B cell (primary cell): ENCODE measurements at regions not wholly inside any gene's neighbourhood (a gene's known extent, or its start where the extent isn't known, plus 50 kb on each side); places are given as distances from the start of the nearest gene placed in this dataset.

Experiments used
- ATAC-seq: fragments of 200-7000 bp; cut with Tn5 transposase; one replicate; pipeline ENCODE4 v1.10.0; 2021; ENCODE audit warnings: low read depth, mild to moderate bottlenecking, moderate number of reproducible peaks, moderate library complexity
- CTCF ChIA-PET: fragments of 350-600 bp; sonication (Branson Sonifier 250); formaldehyde crosslinking; loops from one replicate; lab custom pipeline; 2021; ENCODE audit warnings: antibody characterized with exemption, inconsistent platforms; lab: Charles Lee
- POLR2A ChIA-PET: fragments of 350-600 bp; sonication (Branson Sonifier 250); formaldehyde crosslinking; loops from one replicate; lab custom pipeline; 2021; ENCODE audit warnings: antibody characterized with exemption; lab: Charles Lee
- DNase-seq: peaks from one replicate; pipeline ENCODE4 v3.0.0; 2013
- H2AFZ ChIP-seq: 2 replicates; pipeline ENCODE4 v1.6.1; 2012; ENCODE audit warnings: mild to moderate bottlenecking, low read depth, low read length; ENCODE audit not compliant: insufficient read depth, poor library complexity, severe bottlenecking
- H3K27ac ChIP-seq, 2 donors: 1 replicate in 1 of 2; 2 replicates in 1 of 2; pipeline ENCODE4 v1.5.1; 2012 to 2013; ENCODE audit warnings: low read length in 2 of 2, mild to moderate bottlenecking in 2 of 2, moderate library complexity in 1 of 2
- H3K27me3 ChIP-seq, 4 experiments: fragments of 200-600 bp in 1 of 4; sonication (generic) in 1 of 4; replicated peaks in 1 of 4; 1 replicate in 2 of 4; 2 replicates in 2 of 4; pipeline versions ENCODE4 v1.6.1 to v1.7.0; 2013 to 2016; ENCODE audit warnings: low read length in 3 of 4, mild to moderate bottlenecking in 2 of 4, mixed read lengths in 1 of 4, moderate library complexity in 1 of 4; ENCODE audit not compliant: insufficient read depth in 4 of 4, control insufficient read depth in 3 of 4; ENCODE audit errors: control extremely low read depth in 1 of 4
- H3K36me3 ChIP-seq, 2 experiments: replicated peaks in 1 of 2; 1 replicate in 1 of 2; 2 replicates in 1 of 2; pipeline versions ENCODE4 v1.6.1 to v1.7.1; 2013; ENCODE audit warnings: low read length in 1 of 2; ENCODE audit not compliant: insufficient read depth in 2 of 2, control insufficient read depth in 1 of 2; ENCODE audit errors: control extremely low read depth in 1 of 2, extremely low read depth in 1 of 2
- H3K4me1 ChIP-seq, 2 donors: fragments of 200-600 bp in 1 of 2; sonication (generic) in 1 of 2; 1 replicate in 1 of 2; 2 replicates in 1 of 2; pipeline versions ENCODE4 v1.5.1 to v1.6.1; 2013 to 2017; ENCODE audit warnings: low read length in 2 of 2; ENCODE audit not compliant: control insufficient read depth in 2 of 2, insufficient read depth in 2 of 2
- H3K4me2 ChIP-seq: replicated peaks from 2 replicates; pipeline ENCODE3; 2012; ENCODE audit warnings: mild to moderate bottlenecking, low read depth, low read length; ENCODE audit not compliant: poor library complexity, severe bottlenecking
- H3K4me3 ChIP-seq, 5 experiments: fragments of 200-600 bp in 1 of 5; sonication (generic) in 1 of 5; 1 replicate in 3 of 5; 2 replicates in 2 of 5; pipeline versions ENCODE4 v1.5.1 to v1.7.0; 2011 to 2016; ENCODE audit warnings: low read length in 4 of 5, mild to moderate bottlenecking in 4 of 5, low read depth in 2 of 5, control low read depth in 1 of 5, moderate library complexity in 1 of 5; ENCODE audit not compliant: insufficient read depth in 1 of 5; ENCODE audit errors: control extremely low read depth in 1 of 5, extremely low read depth in 1 of 5
- H3K79me2 ChIP-seq: fragments of 200-600 bp; sonication (generic); one replicate; pipeline ENCODE4 v1.6.0; 2016; ENCODE audit warnings: low read length; ENCODE audit not compliant: control insufficient read depth, insufficient read depth
- H3K9ac ChIP-seq: fragments of 200-600 bp; sonication (generic); 2 replicates; pipeline ENCODE4 v1.6.1; 2017; ENCODE audit warnings: mild to moderate bottlenecking, low read length, moderate library complexity
- H3K9me3 ChIP-seq, 3 donors: one replicate each; pipeline versions ENCODE4 v1.6.1 to v1.7.1; 2013; ENCODE audit warnings: low read length in 2 of 3; ENCODE audit not compliant: control insufficient read depth in 2 of 3, insufficient read depth in 1 of 3; ENCODE audit errors: control extremely low read depth in 1 of 3
- H4K20me1 ChIP-seq: 2 replicates; pipeline ENCODE4 v1.6.0; 2012; ENCODE audit warnings: mild to moderate bottlenecking, low read length; ENCODE audit not compliant: insufficient read depth, control insufficient read depth, poor library complexity, severe bottlenecking
- H3K27ac Mint-ChIP-seq: one replicate; pipeline ENCODE4 v1.8.0; 2021; ENCODE audit warnings: mixed read lengths
- H3K27me3 Mint-ChIP-seq: one replicate; pipeline ENCODE4 v1.8.0; 2021; ENCODE audit warnings: mixed read lengths
- H3K4me1 Mint-ChIP-seq: one replicate; pipeline ENCODE4 v1.8.0; 2021; ENCODE audit warnings: mixed read lengths
- H3K4me3 Mint-ChIP-seq: one replicate; pipeline ENCODE4 v1.8.0; 2021; ENCODE audit warnings: mixed read lengths
- H3K9me3 Mint-ChIP-seq: one replicate; pipeline ENCODE4 v1.8.0; 2022; ENCODE audit warnings: mixed read lengths; ENCODE audit not compliant: insufficient read depth
- CTCF ChIP-seq: fragments of 200-600 bp; IDR thresholded peaks from one replicate; pipeline ENCODE4 v1.8.0; 2022; ENCODE audit warnings: antibody characterized with exemption, mild to moderate bottlenecking
- EZH2 ChIP-seq: IDR thresholded peaks from 2 replicates; pipeline ENCODE4 v1.6.1; 2012; ENCODE audit warnings: borderline replicate concordance, low read depth, mild to moderate bottlenecking, moderate library complexity, low read length; ENCODE audit not compliant: insufficient read depth, poor library complexity, severe bottlenecking
- WGBS: methylation state at CpG from one replicate; pipeline ENCODE4 v1.1.5; 2013; ENCODE audit warnings: missing lambda C conversion rate; ENCODE audit not compliant: insufficient coverage; 5-methylcytosine and 5-hydroxymethylcytosine counted together
- intact Hi-C: fragments of 100-400 bp; cut with micrococcal nuclease; formaldehyde crosslinking; loops from one replicate; pipeline ENCODE4 v1.10.0; 2022

- Histone ChIP-seq H3K79me2 (no peaks in the 10 kb centered on the region), H3K36me3 (no peaks in the 10 kb centered on the region), H4K20me1 (no peaks in the 10 kb centered on the region), H2AFZ (no peak overlapping the region), H3K4me1 (no peaks in the 10 kb centered on the region), H3K9ac (no peak overlapping the region), H3K4me3 (no peak overlapping the region), H3K9me3 (peaks cover 0 to 5% (median 0%) of the 10 kb centered on the region in 3 donors), H3K27me3 (no peaks in the 10 kb centered on the region), H3K4me2 (no peak overlapping the region), H3K27ac (no peak overlapping the region)
- Mint-ChIP-seq H3K27me3 (peaks cover 12% of the 10 kb centered on the region), H3K4me1 (no peaks in the 10 kb centered on the region), H3K27ac (no peak overlapping the region), H3K9me3 (peaks cover 10% of the 10 kb centered on the region), H3K4me3 (no peak overlapping the region)
- DNase-seq (no peak), ATAC-seq (no peak)
- TF ChIP-seq CTCF, result no peak
- no peak for TF ChIP-seq EZH2
- ChIA-PET CTCF (no interaction called here), POLR2A (no interaction called here)
- intact Hi-C loops, result no loop called here
- WGBS, result no CpG with 5 or more reads among the region's 1 CpG
Measured at GRCh38 chr6:133799043-133799442, 89.9 kb upstream of the TCF21 start.

GRCh38 chr6:133802861-133803260 lies 86.1 kb upstream of the TCF21 start:
- ChIA-PET POLR2A (no interaction called here), CTCF (no interaction called here)
- Histone ChIP-seq H3K4me1 (peaks cover 0 to 2% of the 10 kb centered on the region in 2 donors), H3K9ac (no peak overlapping the region), H3K4me2 (no peak overlapping the region), H4K20me1 (no peaks in the 10 kb centered on the region), H3K36me3 (no peaks in the 10 kb centered on the region), H2AFZ (no peak overlapping the region), H3K27me3 (no peaks in the 10 kb centered on the region), H3K79me2 (no peaks in the 10 kb centered on the region), H3K9me3 (peaks cover 0 to 5% (median 0%) of the 10 kb centered on the region in 3 donors), H3K27ac (no peak overlapping the region), H3K4me3 (no peak overlapping the region)
- Mint-ChIP-seq H3K9me3 (no peaks in the 10 kb centered on the region), H3K27me3 (peaks cover 11% of the 10 kb centered on the region), H3K4me1 (peaks cover 3% of the 10 kb centered on the region), H3K4me3 (no peak overlapping the region), H3K27ac (no peak overlapping the region)
- ATAC-seq (no peak), DNase-seq (no peak)
- TF ChIP-seq EZH2 (no peak), CTCF (no peak)
- WGBS, result no CpG with 5 or more reads among the region's 1 CpG
- intact Hi-C loops, result no loop called here
